H9 (cell line): ENCODE measurements at regions not wholly inside any gene's neighbourhood (a gene's known extent, or its start where the extent isn't known, plus 50 kb on each side); places are given as distances from the start of the nearest gene placed in this dataset.

Experiments used
- DNase-seq: peaks from one replicate; pipeline ENCODE4 v3.0.0-alpha.2; 2017
- H2AFZ ChIP-seq: one replicate; pipeline ENCODE4 v1.6.1; 2013; ENCODE audit warnings: mild to moderate bottlenecking, low read length, control low read depth, moderate library complexity
- H2AK5ac ChIP-seq: 2 replicates; pipeline ENCODE4 v1.6.1; 2013; ENCODE audit warnings: low read length, control low read depth, mixed read lengths; ENCODE audit not compliant: insufficient read length
- H2BK120ac ChIP-seq: one replicate; pipeline ENCODE4 v1.6.1; 2013; ENCODE audit warnings: low read depth, mild to moderate bottlenecking, low read length, control low read depth, inconsistent platforms; ENCODE audit not compliant: poor library complexity, severe bottlenecking
- H2BK12ac ChIP-seq: 2 replicates; pipeline ENCODE4 v1.6.1; 2013; ENCODE audit warnings: low read length, control low read depth, mixed read lengths, low read depth; ENCODE audit not compliant: insufficient read length
- H2BK15ac ChIP-seq: 2 replicates; pipeline ENCODE4 v1.6.1; 2013; ENCODE audit warnings: low read depth, low read length, control low read depth
- H2BK20ac ChIP-seq: one replicate; pipeline ENCODE4 v1.6.1; 2013; ENCODE audit warnings: low read depth, mild to moderate bottlenecking, low read length, control low read depth, inconsistent platforms; ENCODE audit not compliant: poor library complexity, severe bottlenecking
- H2BK5ac ChIP-seq: 2 replicates; pipeline ENCODE4 v1.6.1; 2013; ENCODE audit warnings: low read length, control low read depth, mixed read lengths; ENCODE audit not compliant: insufficient read length
- H3K14ac ChIP-seq: 2 replicates; pipeline ENCODE4 v1.6.1; 2013; ENCODE audit warnings: low read length, control low read depth; ENCODE audit not compliant: insufficient read depth
- H3K18ac ChIP-seq: 2 replicates; pipeline ENCODE4 v1.6.1; 2013; ENCODE audit warnings: low read depth, mild to moderate bottlenecking, mixed read lengths, low read length, control low read depth; ENCODE audit not compliant: insufficient read length
- H3K23ac ChIP-seq: 2 replicates; pipeline ENCODE4 v1.6.1; 2013; ENCODE audit warnings: low read length, control low read depth, mixed read lengths, low read depth; ENCODE audit not compliant: insufficient read length
- H3K23me2 ChIP-seq: 2 replicates; pipeline ENCODE4 v1.6.1; 2013; ENCODE audit warnings: low read depth, mild to moderate bottlenecking, mixed read lengths, low read length, control low read depth; ENCODE audit not compliant: insufficient read length, poor library complexity, severe bottlenecking
- H3K27ac ChIP-seq: 2 replicates; pipeline ENCODE4 v1.5.1; 2013; ENCODE audit warnings: low read length, control low read depth, mixed read lengths, low read depth; ENCODE audit not compliant: insufficient read length
- H3K27me3 ChIP-seq: 2 replicates; pipeline ENCODE4 v1.6.1; 2013; ENCODE audit warnings: low read length, control low read depth, inconsistent platforms; ENCODE audit not compliant: insufficient read depth
- H3K4ac ChIP-seq: 2 replicates; pipeline ENCODE4 v1.6.1; 2013; ENCODE audit warnings: low read depth, mild to moderate bottlenecking, control low read depth, inconsistent platforms, low read length, moderate library complexity
- H3K4me1 ChIP-seq: 2 replicates; pipeline ENCODE4 v1.6.1; 2013; ENCODE audit warnings: low read length, control low read depth, inconsistent platforms; ENCODE audit not compliant: insufficient read depth
- H3K4me2 ChIP-seq: 2 replicates; pipeline ENCODE4 v1.6.1; 2013; ENCODE audit warnings: low read length, control low read depth, mixed read lengths; ENCODE audit not compliant: insufficient read length, insufficient read depth
- H3K56ac ChIP-seq: 2 replicates; pipeline ENCODE4 v1.6.1; 2013; ENCODE audit warnings: low read depth, mild to moderate bottlenecking, mixed read lengths, low read length, control low read depth; ENCODE audit not compliant: insufficient read length
- H3K79me1 ChIP-seq: 2 replicates; pipeline ENCODE4 v1.6.1; 2013; ENCODE audit warnings: low read depth, mild to moderate bottlenecking, moderate library complexity, low read length, control low read depth, inconsistent platforms; ENCODE audit not compliant: insufficient read depth, poor library complexity, severe bottlenecking
- H3K79me2 ChIP-seq: 2 replicates; pipeline ENCODE4 v1.6.1; 2013; ENCODE audit warnings: low read length, control low read depth, inconsistent platforms; ENCODE audit not compliant: insufficient read depth
- H3K9ac ChIP-seq: 2 replicates; pipeline ENCODE4 v1.6.1; 2013; ENCODE audit warnings: low read length, control low read depth, mixed read lengths; ENCODE audit not compliant: insufficient read length; ENCODE audit errors: extremely low read depth
- H3K9me3 ChIP-seq: one replicate; pipeline ENCODE4 v1.6.1; 2013; ENCODE audit warnings: low read depth, low read length, inconsistent platforms; ENCODE audit not compliant: control insufficient read depth
- H3T11ph ChIP-seq: one replicate; pipeline ENCODE4 v1.6.1; 2013; ENCODE audit warnings: mild to moderate bottlenecking, low read length, control low read depth, inconsistent platforms
- H4K20me1 ChIP-seq: one replicate; pipeline ENCODE4 v1.6.1; 2013; ENCODE audit not compliant: control insufficient read depth, insufficient read length, insufficient read depth
- H4K5ac ChIP-seq: 2 replicates; pipeline ENCODE4 v1.6.1; 2013; ENCODE audit warnings: low read depth, mild to moderate bottlenecking, mixed read lengths, low read length, control low read depth; ENCODE audit not compliant: insufficient read length
- H4K8ac ChIP-seq: replicated peaks from 2 replicates; pipeline ENCODE4 v1.6.1; 2013; ENCODE audit warnings: low read length, control low read depth, mixed read lengths, low read depth; ENCODE audit not compliant: insufficient read length
- H4K91ac ChIP-seq: 2 replicates; pipeline ENCODE4 v1.6.1; 2013; ENCODE audit warnings: low read depth, mild to moderate bottlenecking, moderate library complexity, mixed read lengths, low read length, control low read depth; ENCODE audit not compliant: insufficient read length
- H3K27ac Mint-ChIP-seq, 3 experiments: 2 replicates in 2 of 3; 3 replicates in 1 of 3; pipeline ENCODE4 v1.8.0; 2020 to 2021; ENCODE audit warnings: mixed read lengths in 3 of 3, mild to moderate bottlenecking in 1 of 3, moderate library complexity in 1 of 3
- H3K27me3 Mint-ChIP-seq: 2 replicates; pipeline ENCODE4 v1.8.0; 2021; ENCODE audit warnings: low read depth, mild to moderate bottlenecking, moderate library complexity, mixed read lengths
- H3K36me3 Mint-ChIP-seq, 3 experiments: 2 replicates in 2 of 3; 3 replicates in 1 of 3; pipeline ENCODE4 v1.8.0; 2020 to 2021; ENCODE audit warnings: low read depth in 3 of 3, mixed read lengths in 3 of 3; ENCODE audit not compliant: insufficient read depth in 1 of 3
- H3K4me1 Mint-ChIP-seq, 2 experiments: 2 replicates each; pipeline ENCODE4 v1.8.0; 2020; ENCODE audit warnings: mixed read lengths in 2 of 2
- H3K4me3 Mint-ChIP-seq, 2 experiments: 2 replicates in 1 of 2; 3 replicates in 1 of 2; pipeline ENCODE4 v1.8.0; 2020 to 2021; ENCODE audit warnings: mild to moderate bottlenecking in 2 of 2, mixed read lengths in 2 of 2, moderate library complexity in 1 of 2
- H3K9me3 Mint-ChIP-seq, 2 experiments: 2 replicates in 1 of 2; 3 replicates in 1 of 2; pipeline ENCODE4 v1.8.0; 2020; ENCODE audit warnings: mild to moderate bottlenecking in 2 of 2, mixed read lengths in 2 of 2, moderate library complexity in 1 of 2
- CTCF ChIP-seq: fragments of 200-600 bp; sonication (generic); conservative IDR thresholded peaks from 3 replicates; pipeline ENCODE4 v1.8.0; 2021; ENCODE audit warnings: antibody characterized with exemption, mild to moderate bottlenecking
- WGBS: extraction: QIAGEN DNeasy Blood & Tissue Kit; methylation state at CpG from one replicate; pipeline ENCODE4 v1.1.7; 2013; ENCODE audit warnings: missing lambda C conversion rate, low lambda C conversion rate, mixed read lengths; ENCODE audit not compliant: insufficient read length; ENCODE audit errors: extremely low coverage; 5-methylcytosine and 5-hydroxymethylcytosine counted together

DNA sequence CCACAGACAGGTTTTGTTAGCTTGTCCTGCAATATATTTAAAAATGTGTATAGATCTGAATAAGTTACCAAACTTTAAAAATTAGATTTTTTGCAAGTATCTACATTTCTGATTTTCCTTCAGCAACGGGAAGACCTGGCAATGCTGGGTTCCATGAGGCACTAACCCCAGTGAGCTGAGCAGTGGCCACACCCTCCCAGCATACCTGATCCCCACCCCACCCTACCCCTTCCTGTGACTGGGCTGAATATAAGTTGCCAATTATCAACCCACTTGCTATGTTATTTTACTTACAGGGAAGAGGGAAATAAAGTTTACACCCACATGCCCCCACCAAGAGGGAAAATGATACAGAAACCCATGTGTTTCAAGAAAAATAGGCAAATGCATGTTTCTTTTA, 70.3 kb upstream of the RALGAPA2 start:
- no peak overlapping the region for H2AFZ ChIP-seq
- no peak overlapping the region for H2BK20ac ChIP-seq
- no peak overlapping the region for H2BK5ac ChIP-seq
- no peaks in the 10 kb centered on the region for H3K79me1 ChIP-seq
- H3K4me2 ChIP-seq = no peak overlapping the region
- H3K14ac ChIP-seq = no peak overlapping the region
- H3K79me2 ChIP-seq = no peaks in the 10 kb centered on the region
- no peaks in the 10 kb centered on the region for H3K27me3 ChIP-seq
- H3K27me3 Mint-ChIP-seq = no peaks in the 10 kb centered on the region
- no peak overlapping the region for H3T11ph ChIP-seq
- WGBS = no CpG with 5 or more reads among the region's 1 CpG
- H3K18ac ChIP-seq = no peak overlapping the region
- no peaks in the 10 kb centered on the region for H3K9me3 ChIP-seq
- no peak overlapping the region for H4K8ac ChIP-seq
- H2BK120ac ChIP-seq = no peak overlapping the region
- peaks cover 0 to 2% of the 10 kb centered on the region in 2 experiments; a peak in 1 of 4 replicates for H3K4me1 Mint-ChIP-seq
- no peak for DNase-seq
- H3K23me2 ChIP-seq = no peaks in the 10 kb centered on the region
- H3K56ac ChIP-seq = no peak overlapping the region
- H3K36me3 Mint-ChIP-seq = peaks cover 0 to 4% (median 0%) of the 10 kb centered on the region in 3 experiments; a peak in 1 of 7 replicates
- H2BK15ac ChIP-seq = no peak overlapping the region
- H2AK5ac ChIP-seq = no peak overlapping the region
- no peak overlapping the region for H3K27ac Mint-ChIP-seq
- no peak overlapping the region for H3K23ac ChIP-seq
- H3K4me1 ChIP-seq = no peaks in the 10 kb centered on the region
- H4K5ac ChIP-seq = no peak overlapping the region
- no peak overlapping the region for H3K9ac ChIP-seq
- H4K91ac ChIP-seq = no peak overlapping the region
- no peak overlapping the region for H2BK12ac ChIP-seq
- H4K20me1 ChIP-seq = no peaks in the 10 kb centered on the region
- H3K4ac ChIP-seq = no peak overlapping the region
- H3K9me3 Mint-ChIP-seq = peaks cover 8 to 9% of the 10 kb centered on the region in 2 experiments; a peak in 4 of 5 replicates
- H3K27ac ChIP-seq = no peak overlapping the region
- no peak for TF ChIP-seq CTCF
- no peak overlapping the region for H3K4me3 Mint-ChIP-seq
